Germinal center (tissue), 1 donor: ENCODE measurements at regions not wholly inside any gene's neighbourhood (a gene's known extent, or its start where the extent isn't known, plus 50 kb on each side); places are given as distances from the start of the nearest gene placed in this dataset.

Experiments
- DNase-seq: peaks from one replicate; pipeline ENCODE4 v3.0.0; 2012; ENCODE audit warnings: mixed read lengths, low spot score

DNA sequence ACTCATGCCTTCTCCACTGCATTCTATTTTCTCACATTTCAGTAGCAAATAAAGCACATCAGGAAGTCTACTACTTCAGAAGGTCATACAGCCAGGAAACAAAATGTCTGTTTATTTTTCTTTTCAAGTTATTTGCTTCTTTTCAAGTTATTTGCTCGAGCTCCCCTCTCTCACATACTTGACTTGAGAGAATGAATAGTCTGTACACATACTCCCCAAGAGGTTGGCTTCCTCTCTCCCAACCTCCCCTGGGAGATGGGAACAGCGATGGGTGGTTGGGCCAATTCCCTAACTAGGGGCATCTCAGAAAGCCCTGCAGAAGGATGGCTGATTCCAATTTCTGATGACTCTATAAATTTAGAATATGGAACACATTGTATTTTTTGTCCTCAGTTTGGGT is 64.7 kb upstream of the PTPN13 start:
- no peak for DNase-seq

DNA sequence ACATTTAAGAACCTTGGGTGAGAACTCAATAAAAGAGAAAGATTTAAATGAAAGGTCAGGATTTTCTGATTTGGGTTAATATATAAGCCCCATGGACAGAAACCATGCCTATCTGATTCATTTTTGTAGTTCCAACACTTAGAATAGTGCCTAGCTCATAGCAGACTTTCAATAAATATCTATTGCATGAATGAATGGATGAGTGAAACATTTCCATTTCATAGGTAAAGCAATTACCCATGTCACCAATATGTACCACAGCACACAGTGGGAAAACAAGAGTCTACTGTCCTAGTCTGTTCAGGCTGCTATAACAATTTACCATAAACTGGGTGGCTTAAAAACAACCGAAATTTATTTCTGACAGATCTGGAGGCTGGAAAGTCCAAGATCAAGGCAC is 63.9 kb upstream of the PTPN13 start:
- DNase-seq: no peak

DNA sequence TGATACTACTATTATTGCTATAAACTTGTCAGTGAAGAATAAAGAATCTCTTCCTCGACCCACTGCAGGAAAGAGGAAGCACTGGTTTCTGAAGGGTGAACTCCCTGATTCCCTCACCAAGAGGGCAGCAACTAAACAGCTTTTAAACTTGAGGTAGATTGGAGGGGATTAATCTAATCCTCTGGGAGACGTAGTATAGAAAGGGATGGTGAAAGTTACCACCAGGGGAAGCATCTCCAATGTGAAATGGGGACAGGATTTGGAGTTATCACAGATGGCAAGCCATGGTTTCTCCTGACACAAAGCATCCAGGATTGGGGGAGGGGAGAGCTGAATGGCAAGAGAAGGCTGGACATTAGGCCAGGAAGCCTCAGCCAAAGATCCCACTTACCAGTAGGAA is 62.7 kb upstream of the PTPN13 start:
- no peak for DNase-seq

DNA sequence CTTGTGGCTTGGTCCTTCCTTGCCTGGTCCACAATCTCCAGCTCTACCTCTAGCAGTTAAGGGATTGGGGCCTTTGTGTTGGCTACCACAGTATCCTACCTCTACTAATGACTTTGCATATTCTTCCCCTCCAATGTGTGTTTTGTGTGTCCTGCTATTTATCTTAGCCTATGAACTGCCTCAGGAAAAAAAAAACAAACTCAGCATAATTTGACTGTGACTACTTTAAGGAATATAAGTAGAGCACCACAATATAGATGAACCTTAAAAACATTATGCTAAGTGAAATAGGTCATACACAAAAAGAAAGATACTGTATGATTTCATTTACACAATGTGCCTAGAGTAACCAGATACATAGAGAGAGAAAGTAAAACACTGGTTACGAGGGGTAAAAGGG is 61.3 kb upstream of the PTPN13 start:
- DNase-seq: no peak

DNA sequence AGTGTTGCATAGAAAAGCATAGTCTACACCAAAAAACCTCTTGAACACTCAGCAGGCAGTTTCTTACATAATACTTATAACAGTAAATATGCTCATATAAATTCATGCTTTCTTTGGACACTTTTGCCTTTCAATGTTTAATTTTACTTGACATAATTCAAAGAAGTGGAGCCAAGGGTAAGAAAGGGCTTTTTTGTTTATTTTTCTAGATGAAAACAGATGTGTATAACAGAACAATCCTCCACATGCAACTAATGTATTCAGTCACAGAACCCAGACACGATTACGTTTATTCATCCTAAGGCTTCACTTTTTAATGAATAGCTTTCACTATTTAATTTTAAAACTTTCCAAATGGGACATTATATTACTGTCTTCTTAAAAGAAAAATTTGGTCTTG is 58.0 kb upstream of the PTPN13 start:
- DNase-seq: no peak

DNA sequence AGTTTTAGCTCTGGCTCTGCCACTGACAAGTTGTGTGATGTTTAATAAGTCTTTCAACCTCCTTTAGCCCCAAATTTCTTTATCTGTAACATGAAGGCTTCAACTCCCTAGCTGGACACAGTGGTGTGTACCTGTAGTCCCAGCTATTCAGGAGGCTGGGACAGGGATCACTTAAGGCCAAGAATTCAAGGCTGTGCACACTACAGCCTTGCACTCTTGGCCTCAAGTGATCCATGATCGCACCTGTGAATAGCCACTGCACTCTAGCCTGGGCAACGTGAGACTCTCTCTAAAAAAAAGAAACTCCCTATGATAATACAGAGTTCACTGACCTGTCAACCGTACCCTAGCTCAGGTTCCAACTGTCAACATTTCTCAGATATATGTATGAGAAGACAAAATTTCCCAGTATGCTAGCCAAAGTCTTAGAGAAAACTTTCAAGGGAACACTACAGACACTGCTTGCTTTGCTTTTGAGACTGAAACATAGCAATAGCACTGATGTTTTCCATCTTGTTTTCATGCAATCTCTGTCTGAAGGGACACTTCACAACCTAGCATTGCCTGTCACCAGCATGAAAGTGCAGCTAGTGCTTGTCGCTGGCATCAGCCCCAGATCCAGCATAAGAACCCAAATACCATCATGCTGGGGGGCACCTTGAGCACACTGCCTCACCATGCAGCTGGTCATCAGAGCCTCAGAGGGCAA is 51.6 kb upstream of the PTPN13 start:
- no peak for DNase-seq

DNA sequence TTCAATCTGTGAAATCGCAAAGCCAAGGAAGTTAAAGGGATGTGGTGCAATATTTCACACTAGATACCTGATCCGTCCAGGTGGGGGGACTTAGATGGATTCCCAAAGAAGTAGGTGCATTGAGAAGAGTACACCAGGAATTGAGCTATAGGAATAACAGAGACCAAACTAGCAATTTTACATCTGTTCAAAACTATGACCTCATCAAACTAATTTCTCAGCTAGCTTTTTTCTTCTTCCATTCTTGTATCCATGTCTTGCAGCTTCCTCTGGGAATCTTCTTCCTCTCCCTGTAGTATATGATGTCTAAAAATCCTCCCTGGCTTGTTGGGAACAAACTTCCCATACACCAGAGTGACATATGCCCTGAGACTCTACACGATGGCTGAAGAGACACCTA is 51.0 kb upstream of the PTPN13 start:
- DNase-seq: no peak

DNA sequence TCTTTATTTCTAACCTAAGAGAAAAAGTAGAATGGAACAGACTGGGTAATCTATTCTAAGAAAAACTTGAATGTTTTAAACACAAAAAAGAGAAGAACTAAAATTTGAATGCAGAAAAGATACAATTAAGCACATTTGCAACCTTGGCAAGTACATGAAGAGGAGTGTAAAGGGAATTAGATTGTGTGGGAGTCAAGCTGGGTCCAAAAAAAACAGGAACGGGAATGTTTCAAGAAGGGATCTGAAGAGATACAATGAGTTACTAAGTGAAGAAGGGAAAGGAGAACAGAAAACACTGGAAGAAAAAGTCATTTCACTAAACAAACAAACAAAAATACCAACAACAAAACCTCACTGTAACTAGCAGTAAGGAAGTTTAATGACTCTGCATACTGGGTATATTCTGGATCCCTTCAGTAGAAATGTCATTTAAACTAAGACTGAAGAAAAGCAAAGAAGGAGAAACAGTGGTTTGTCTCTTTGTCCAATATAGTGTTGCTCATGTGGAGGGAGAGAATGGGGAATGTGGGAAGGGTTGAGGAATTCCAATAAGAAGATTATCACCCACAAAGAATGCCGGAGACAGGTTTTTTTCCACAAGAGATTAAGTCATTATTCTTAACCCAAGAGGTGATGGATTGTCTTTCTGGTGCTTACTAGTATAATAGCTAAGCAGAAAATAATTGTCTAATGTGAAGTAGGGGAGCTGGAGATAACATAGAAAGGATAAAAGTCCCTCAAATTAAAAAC is 50.4 kb upstream of the PTPN13 start:
- no peak for DNase-seq

DNA sequence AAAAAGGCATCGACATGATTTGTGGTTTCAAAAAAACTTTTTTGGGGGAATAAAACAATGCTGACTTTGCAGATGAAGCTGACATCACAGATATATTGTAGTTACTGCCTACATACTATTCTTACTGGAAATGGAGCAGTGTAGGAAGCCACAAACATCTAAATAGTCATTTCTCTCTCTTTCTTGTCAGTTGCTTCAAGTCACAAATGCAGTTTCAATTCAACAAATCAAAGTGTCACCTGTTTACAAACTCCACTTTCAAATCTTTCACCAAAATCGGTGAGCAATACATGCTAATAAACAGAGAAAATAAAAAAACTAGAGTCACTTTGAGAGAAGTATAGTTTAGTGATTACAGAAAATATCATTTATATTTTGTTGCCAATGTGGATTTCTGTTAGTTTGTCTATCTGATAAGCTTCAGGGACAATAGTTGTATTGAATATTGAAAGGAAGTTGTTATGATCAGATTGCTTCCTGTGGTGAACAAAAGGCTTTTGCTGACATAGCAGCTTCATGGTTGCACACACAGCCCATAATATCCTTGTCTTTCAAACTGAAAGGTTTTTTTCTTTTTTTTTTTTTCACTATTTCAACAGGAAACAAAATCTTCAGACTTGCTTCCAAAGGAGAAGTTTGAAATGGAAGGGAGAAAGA is 49.7 kb upstream of the PTPN13 start:
- DNase-seq: no peak
